ENCODE measurements at regions not wholly inside any gene's neighbourhood (a gene's known extent, or its start where the extent isn't known, plus 50 kb on each side); places are given as distances from the start of the nearest gene placed in this dataset.
"Not testable (repeated sequence)": the region's sequence is repeated elsewhere in the genome, so short reads cannot be mapped to it uniquely, and the experiment has no call there.

- no peak for DNase-seq
Observed at GRCh38 chr9:74107692-74108091, 389.4 kb upstream of the RORB start.

- DNase-seq, result no peak
Observed at GRCh38 chr9:74115976-74116375, 381.2 kb upstream of the RORB start.

DNA sequence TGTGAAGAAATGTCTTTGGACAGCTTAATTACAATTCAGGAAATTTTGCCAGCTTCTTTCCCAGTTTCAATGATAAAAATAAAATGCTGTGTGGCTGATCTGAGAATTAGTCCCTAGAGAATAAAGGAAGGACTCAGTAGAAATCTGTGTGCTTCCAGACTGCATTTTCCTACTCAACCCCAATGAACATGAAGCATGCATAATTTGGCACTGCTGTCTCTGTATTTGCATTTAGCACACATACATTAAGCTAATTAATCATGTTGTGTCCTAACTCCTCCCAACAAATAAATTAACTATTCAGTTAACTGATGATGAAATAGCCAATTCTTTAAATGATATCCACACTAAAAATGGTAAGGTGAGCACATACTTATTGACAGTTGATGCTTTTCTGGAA is 380.0 kb upstream of the RORB start:
- no peak for DNase-seq

DNA sequence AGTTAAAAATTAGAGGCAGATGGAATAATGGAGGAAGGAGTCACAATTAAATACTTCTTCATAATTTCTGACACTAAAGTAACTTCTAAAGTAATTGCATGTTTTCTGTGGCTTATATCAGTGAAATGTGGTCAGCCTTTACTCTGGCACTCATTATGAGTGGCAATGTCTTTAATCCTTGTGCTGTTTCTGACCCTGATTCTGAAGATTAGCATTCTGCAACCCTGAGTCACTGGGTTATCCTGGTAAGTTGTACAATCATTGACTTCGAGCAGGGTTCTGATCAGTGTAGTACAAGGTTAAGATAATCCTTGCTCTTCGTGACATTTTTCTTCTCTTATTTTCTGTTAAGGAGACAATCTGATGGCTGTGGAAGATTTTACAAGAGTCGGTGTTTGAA is 379.4 kb upstream of the RORB start:
- DNase-seq, result no peak

DNA sequence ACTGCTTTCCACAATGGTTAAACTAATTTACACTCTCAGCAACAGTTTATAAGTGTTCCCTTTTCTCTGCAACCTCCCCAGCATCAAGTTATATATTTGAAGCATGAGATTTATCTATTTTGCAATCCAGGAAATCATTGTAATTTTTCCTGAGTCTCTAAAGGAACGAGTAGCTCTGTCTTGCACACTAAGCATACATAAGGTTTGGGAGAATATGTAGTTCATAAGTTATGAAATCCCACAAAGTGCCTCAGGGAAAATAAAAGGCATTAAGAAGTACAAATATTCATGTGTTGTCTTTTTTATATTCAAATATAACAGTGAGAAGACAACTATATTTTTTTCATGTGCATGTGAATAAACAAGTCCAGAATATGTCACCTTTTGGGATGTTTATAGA is 377.1 kb upstream of the RORB start:
- DNase-seq, result no peak

DNA sequence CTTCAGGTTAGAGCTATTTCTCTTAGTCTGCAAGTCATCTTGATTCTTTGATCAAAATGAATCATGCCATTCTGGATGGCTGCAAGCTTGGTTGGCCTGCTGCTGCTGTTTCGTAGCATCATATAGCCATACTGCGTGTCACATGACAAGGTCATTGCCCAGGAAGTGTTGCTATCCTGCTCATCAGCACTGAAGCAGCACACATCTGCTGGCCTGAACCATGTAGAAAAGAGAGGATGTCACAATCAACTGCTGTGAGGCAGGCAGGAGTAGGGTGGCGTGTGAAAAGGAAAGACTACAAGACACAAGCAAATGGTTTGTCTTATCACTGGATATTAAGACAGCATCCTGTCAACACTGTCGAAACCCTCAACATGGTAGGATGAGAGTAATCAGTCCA is 376.7 kb upstream of the RORB start:
- DNase-seq, result no peak

GRCh38 chr9:74122216-74122615 is 374.9 kb upstream of the RORB start:
- no peak for DNase-seq

- DNase-seq, result no peak
Observed at GRCh38 chr9:74122661-74123060, 374.5 kb upstream of the RORB start.

DNA sequence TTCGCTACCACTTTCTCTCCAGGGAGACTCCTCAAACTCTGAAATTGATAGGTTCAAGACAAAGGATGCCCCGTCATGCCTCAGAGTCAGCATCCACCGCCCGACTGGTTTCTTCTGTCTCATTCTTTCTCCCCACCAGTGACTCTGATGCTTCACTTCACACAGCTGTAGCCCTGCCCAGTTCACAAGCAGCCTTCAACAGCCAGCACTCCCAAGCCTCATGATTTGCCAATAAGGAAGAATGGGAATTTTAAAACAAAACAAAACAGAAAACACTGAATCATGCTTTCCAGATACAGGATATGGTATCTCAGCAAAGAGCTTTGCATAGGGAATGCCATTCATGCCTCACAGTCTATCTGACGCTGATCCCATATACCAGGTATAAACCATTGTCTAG is 371.2 kb upstream of the RORB start:
- DNase-seq, result no peak

- no peak for DNase-seq
Observed at GRCh38 chr9:74132986-74133385, 364.1 kb upstream of the RORB start.

DNA sequence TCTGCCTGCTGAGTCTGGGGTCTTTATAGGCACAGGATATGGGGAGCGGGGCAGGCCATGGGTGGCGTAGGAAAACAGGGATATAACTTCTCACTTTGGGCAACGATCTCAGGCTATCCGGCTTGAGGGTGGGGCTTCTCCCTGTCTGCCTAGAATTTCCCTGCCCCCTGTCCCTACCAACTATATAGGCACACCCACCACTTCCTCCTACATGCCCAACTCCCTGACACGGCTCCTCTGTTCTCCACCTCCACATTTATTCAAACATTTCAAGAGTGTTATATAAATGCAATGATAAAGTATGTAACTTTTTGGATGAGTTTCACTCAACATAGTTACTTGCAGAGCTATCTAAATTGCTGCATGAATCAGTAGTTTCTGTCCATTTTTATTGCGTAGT is 363.2 kb upstream of the RORB start:
- DNase-seq, result no peak

DNA sequence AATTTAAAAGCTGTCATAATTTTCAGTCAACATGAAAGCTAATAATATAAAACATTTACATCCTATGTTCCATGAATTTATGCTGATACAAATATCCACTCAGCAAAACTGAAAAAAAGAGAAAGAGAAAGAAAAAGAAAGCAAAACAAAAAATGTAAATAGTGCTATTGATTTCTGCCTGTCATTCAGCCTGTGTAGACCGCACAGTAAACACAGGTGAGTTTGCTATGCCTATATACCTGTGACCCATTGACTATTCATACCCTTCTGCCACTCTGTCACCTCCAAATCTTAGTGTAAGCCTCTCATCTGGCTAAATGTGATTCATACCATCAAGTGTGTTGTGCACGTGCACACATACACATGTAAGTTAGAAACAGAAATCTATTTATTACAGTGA is 359.0 kb upstream of the RORB start:
- DNase-seq, result no peak

DNA sequence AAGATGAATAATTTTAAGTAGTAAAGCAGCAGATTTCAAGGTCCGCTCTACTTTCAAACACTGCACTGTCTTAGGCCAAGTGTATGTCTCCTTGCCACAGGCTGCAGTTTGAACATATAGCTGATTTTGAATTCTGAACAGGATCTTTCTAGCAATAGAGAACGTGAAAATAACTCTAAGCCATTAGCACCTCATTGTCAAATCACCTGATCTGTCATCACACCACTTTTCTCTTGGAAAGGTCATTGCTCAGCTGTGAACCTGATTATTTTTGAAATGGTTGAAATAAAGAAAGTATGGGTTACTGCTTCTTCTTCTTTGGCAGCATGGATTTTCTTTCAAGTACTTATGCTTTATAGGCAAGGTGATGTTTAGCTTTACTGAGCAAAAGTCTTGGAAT is 357.0 kb upstream of the RORB start:
- DNase-seq, result no peak

DNA sequence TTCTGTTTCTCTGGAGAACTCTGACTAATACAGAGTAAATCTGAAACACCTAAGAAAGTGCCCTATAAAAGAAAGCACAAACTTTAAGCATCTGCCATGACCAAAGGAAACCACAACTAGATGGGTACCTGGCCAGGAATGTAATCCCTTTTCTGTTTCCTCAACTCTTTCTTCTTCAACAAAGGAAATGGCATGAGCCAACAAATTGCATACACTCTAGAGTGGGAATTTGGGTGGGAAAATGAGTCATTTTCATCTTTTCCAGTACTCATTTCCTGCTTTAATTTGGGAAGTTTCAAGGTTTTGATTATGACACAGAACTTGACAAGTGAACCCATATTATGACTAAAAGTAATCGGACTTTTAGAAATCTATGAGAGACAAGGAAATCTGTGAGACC is 349.2 kb upstream of the RORB start:
- no peak for DNase-seq

- no peak for DNase-seq
Observed at GRCh38 chr9:74172874-74173273, 324.3 kb upstream of the RORB start.

DNA sequence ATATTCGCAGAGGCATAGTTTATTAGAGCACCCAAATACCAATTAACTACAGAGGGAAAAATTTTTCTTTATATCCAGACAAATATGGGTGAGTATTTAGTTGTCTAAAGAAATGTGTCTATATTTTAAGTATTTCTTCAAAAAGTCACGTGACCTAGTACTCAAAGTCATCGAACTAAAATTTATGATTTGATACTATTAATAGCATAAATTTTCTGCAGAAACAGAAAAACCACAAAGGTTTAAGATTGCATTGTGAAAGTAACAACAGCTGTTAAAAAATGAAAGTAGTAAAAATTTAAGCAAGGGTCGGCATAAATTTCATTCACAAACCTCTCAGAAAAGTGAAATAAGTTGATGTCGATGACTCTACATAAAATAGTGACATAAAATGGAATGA is 323.9 kb upstream of the RORB start:
- DNase-seq, result no peak

DNA sequence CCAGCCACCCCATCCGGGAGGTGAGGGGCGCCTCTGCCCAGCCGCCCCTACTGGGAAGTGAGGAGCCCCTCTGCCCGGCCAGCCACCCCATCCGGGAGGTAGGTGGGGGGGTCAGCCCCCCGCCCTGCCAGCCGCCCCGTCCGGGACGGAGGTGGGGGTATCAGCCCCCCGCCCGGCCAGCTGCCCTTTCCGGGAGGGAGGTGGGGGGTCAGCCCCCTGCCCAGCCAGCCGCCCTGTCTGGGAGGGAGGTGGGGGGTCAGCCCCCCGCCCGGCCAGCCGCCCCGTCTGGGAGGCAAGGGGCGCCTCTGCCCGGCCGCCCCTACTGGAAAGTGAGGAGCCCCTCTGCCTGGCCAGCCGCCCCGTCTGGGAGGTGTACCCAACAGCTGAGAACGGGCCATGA is 299.4 kb upstream of the RORB start:
- DNase-seq, result not testable (repeated sequence)

DNA sequence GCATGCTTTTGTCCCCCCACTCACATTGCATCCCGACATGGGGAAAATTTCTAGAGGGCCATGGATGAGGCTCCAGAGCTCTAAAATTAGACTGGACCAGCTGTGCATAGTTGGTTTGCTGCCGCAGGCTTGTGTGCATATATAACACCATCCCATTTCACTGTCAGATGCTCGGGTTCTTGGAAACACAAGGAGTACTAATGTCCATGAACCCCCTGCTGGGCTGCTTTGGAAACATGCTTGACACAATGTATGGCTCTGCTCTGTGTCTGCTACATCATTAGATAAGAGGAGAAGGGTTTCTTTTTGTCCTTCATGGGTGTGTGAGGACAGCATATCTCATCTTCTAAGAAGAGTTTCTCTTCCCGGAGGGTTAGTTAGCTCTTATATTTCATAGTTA is 292.1 kb upstream of the RORB start:
- DNase-seq, result no peak

DNA sequence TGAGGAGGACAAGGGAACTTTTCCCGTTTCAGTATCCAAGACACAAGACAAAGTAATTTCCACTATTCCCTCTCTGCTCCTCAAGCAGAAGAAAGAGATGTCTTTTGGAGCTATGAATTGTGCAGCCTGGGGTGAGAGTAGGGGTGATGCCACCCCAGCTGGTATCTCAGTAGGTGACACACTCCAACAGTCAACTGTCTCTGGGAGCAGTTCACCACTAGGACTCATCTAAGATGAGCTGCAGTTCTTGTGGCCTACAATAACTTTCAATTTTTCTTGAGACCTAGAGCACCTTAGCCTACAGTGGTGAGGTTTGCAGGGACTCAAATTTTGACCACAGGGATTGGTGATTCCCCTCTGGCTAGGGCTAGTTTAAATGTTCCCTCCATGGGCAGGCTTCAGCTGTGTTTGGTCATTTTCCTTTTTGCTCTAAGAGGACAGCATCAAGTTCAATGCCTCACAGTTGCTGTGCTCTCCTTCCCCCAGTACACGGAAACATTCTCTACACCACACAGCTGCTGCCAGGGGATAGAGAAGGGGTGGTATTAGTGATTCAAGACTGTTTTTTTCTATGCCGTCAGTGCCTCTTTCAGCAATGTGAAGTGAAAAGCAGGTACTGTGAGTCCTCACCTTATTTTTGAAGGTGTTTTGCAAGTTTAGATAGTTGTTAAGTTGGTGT is 278.6 kb upstream of the RORB start:
- DNase-seq, result no peak

- DNase-seq, result no peak
Observed at GRCh38 chr9:74220327-74220726, 276.8 kb upstream of the RORB start.

- no peak for DNase-seq
Observed at GRCh38 chr9:74236857-74237256, 260.3 kb upstream of the RORB start.

GRCh38 chr9:74245866-74246497 is 251.2 kb upstream of the RORB start:
- DNase-seq, result no peak

DNA sequence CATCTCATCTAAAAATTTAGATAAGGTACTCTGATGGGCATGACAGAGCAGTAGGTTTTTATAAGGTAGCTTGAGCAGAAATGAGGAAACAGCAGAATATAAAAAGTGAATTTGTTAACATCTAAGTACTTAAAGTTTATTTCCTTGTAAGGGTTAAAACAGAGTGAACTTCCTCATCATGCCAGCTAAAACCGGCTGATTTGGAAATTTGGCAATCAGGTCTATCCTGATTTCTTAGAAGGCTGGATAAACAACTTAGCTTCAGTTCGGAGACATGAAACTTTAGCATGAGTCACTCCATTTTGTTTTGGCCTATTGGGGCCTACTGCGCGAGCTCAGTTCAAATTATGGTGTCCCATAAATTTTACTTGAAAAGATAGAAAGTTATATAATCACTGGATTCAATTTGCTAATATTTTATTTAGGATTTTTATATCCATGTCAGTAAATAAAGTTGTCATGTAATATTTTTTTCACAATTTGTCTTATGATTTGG is 241.6 kb upstream of the RORB start:
- no peak for DNase-seq

DNA sequence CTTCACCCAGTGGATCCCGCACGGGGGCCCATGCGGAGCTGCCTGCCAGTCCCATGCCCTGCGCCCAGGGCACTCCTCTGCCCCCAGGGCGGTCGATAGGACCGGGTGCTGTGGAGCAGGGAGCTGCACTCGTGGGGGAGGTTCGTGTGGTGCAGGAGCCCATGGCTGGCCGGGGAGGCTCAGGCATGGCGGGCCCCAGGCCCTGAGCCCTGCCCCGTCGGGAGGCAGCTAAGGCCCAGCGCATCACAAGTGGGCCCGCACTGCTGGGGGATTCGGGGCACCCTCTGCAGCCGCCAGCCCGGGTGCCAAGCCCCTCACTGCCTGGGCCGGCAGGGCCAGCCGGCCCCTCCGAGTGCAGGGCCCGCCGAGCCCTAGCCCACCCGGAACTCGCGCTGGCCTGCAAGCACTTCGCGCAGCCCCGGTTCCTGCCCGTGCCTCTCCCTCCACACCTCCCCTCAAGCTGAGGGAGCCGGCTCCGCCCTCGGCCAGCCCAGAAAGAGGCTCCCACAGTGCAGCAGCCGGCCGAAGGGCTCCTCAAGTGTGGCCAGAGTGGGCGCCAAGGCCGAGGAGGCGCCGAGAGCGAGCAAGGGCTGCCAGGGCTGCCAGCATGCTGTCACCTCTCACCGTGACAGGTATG is 221.1 kb upstream of the RORB start:
- no peak for DNase-seq

DNA sequence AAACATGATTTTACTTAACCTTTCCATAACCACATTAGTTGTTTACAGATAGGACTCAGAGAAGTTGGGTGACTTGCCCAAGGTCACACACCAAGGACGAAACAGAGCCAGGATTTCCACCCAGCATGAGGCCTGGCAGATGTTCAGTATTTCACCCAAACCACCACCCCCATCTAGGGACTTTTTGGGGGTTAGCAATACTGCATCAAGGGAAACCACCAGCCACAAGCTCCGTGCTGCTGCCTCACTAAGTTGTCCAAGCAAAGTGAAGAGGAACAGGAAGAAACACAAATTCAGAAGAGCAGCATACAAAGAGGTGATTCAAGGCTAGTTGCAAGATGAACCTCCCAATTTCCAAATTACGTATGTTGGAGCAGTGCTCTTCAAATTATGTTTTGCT is 219.6 kb upstream of the RORB start:
- no peak for DNase-seq
